GM18511 (cell line): ENCODE measurements at regions not wholly inside any gene's neighbourhood (a gene's known extent, or its start where the extent isn't known, plus 50 kb on each side); places are given as distances from the start of the nearest gene placed in this dataset.
"Not testable (repeated sequence)": the region's sequence is repeated elsewhere in the genome, so short reads cannot be mapped to it uniquely, and the experiment has no call there.

Experiments used
- ATAC-seq: cut with Tn5 transposase; IDR thresholded peaks from one replicate; pipeline ENCODE4 v1.9.1; 2021; ENCODE audit warnings: mild to moderate bottlenecking, moderate library complexity; ENCODE audit not compliant: unreplicated experiment

GRCh38 chr5:1731855-1732237 lies 67.8 kb downstream of the MRPL36 start:
- ATAC-seq = not testable (repeated sequence)

- ATAC-seq = no peak
These were observed 68.5 kb downstream of the MRPL36 start for GRCh38 chr5:1731091-1731639.

- ATAC-seq = no peak
These were observed 69.2 kb downstream of the MRPL36 start for GRCh38 chr5:1730487-1730847.

DNA sequence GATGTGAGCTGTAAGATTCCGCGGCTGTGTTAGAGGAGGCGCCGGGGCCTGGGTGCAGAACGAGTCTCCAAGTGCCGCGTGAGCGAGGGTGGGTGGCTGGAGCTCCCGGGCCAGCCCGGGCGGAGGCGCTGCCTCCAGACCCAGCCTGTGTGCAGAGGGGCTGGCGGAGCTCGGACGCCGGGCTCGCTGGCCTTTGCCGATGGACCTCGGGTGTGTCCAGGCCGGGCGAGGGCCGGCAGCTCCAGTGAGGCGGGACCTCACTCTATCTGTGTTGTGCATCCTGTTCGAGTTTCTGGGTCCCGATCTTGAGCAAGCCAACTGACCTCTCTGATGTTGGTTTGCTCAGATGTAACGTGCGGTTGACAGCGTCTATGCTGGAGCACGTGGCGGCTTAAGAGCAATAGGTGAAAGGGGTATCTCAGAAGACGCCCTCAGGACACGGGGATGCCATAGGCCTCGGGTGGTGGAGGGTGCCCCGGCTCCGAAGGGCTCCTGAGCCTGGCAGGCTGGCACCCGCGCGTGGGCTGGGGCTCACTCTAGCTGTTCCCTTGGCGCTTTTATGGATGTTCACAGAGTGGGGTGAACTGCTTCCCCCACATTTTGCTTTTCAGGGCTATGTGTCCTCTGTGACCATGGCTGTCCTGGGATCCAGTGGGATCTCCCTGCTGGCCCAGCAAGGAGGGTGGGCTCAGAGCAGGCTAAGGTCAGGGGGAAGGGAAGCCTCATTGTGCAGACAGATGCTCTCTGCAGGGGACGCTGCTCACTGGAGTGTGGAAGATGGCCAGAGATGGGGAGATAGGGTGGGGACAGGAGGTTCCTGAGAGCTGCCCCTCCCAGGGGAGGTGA lies 69.8 kb downstream of the MRPL36 start:
- no peak for ATAC-seq

GRCh38 chr5:1728846-1729245 lies 70.8 kb downstream of the MRPL36 start:
- no peak for ATAC-seq

- ATAC-seq = no peak
These were observed 72.1 kb downstream of the MRPL36 start for GRCh38 chr5:1727571-1727970.

- no peak for ATAC-seq
These were observed 72.7 kb downstream of the MRPL36 start for GRCh38 chr5:1726956-1727355.

DNA sequence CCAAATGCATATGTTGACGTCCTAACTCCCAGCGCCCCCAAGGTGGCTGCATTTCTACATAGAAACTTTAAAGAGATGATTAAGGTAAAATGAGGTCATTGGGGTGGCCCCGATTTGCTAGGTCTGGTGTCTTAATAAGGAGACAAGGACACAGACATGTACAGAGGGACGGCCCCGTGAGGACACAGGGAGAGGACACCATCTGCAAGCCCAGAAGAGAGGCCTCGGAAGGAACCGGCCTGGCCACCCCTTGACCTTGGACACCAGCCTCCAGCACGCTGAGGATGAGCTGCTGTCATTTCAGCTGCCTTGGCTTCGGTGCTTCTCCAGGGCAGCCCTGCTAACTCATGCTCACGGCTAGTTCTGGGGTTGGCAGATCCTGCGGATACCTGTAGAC lies 73.2 kb downstream of the MRPL36 start:
- no peak for ATAC-seq

- ATAC-seq = no peak
These were observed 73.8 kb downstream of the MRPL36 start for GRCh38 chr5:1725641-1726468.

GRCh38 chr5:1724822-1725602 lies 74.6 kb downstream of the MRPL36 start:
- no peak for ATAC-seq

- no peak for ATAC-seq
These were observed 75.4 kb downstream of the MRPL36 start for GRCh38 chr5:1723957-1724821.

DNA sequence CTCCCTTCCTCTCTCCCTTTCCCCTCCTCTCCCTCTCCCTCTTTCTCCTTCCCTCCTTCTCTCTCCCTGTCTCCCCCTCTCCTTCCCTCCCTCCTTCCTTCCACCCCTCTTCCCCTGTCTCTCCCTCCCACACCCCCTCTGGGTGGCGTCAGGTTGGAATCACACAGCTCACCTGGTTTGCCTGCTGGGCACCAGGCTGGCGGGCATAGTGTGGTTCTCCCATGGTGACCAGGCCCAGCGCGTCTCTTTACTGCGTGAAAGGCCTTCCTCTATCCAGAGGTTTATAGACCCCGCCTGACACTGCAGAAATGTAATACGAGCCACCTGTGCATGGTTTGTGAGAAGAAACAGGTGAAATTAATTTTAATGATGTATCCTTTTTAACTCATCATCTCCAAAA lies 76.2 kb downstream of the MRPL36 start:
- ATAC-seq = no peak

DNA sequence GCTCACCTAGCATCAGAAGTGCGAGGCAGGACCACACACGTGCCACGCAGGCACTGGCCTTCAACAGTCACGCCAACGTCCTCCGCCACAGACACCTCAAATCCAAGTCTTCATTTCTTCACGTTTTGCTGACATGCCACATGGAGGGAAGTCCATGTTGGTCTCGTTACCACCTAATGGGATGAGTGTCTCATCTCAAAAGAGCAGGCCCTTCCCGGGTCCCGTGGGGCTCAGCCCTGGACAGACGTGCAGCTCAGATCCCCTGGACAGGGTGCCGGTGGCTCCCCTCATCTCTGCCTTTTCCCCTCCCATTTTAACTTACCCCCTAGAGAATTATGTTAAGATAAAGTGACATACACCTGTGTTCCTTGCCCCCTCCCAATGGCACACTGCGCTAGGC lies 76.8 kb downstream of the MRPL36 start:
- ATAC-seq = no peak

DNA sequence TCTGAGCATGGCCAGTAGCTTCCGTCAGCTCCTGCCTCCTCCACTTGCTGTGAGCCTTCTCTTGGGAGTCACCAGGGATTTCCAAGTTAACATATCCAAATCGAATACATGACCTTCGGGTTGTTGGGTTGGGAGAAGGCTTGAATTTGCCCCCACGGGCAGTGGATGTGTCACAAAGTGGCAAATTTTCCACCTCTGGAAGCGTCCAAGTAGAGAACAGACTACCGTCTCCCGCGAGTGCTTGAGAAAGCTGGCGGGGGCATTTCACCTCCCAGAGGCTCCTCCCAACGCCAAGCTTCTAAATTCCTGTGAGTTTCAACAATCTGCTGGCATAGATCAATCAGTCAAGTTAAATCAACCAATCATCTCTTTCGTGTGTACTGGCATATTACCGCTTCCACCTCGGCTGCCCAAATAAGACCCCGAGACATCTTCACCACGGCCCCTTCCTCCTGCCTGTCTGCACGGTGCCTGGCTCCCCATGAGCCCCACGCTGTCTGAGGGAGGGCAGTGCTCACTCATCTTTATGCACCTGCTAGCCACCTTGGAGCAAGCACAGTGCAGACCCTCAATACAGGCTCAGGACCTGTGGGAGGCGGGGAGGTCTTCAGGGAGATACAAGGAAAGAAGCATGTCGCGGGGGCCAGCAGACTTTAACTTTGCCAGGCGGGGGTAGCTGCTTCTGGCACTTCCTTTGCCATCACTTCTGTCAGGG lies 79.1 kb downstream of the MRPL36 start:
- ATAC-seq = no peak

DNA sequence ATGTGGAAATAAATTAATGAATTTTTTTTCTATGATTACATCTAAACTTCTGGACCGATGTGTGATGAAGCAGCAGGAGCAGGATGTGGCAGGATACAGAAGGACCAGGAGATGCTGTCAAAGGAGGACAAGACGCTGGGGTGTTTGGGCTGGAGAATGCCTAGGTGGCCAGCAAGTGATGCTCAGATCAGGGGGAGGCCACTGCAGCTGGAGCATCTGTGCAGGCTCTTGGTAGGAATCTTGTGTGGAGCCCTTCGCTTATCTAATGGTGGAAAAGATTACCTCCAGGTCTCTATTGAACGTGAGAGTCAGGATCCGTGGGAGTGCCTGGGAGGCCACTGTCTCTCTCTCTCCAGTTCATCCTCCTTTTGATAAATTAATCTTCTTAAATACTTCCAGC lies 79.8 kb downstream of the MRPL36 start:
- no peak for ATAC-seq

DNA sequence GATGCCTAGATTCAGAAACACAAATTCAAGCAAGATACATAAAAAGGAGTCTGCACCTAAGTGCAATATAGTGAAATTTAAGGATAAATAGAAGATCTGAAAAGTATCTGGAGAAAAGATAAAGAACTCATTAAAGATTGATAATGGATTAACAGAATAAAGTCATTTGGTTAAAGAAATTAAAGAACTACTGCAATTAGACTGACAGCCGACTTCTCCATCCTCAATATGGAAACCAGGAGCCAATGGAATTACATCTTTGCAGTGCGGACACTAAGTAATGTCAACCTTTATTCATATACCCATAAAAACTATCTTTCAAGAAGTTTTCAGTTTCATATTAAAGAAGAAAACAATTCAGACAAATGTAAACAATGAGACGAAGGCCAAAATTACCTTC lies 81.0 kb downstream of the MRPL36 start:
- ATAC-seq = no peak

DNA sequence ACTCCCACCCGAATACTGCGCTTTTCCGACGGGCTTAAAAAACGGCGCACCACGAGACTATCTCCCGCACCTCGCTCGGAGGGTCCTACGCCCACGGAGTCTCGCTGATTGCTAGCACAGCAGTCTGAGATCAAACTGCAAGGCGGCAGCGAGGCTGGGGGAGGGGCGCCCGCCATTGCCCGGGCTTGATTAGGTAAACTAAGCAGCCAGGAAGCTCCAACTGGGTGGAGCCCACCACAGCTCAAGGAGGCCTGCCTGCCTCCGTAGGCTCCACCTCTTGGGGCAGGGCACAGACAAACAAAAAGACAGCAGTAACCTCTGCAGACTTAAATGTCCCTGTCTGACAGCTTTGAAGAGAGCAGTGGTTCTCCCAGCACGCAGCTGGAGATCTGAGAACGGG lies 89.5 kb downstream of the MRPL36 start:
- not testable (repeated sequence) for ATAC-seq

- no peak for ATAC-seq
These were observed 90.3 kb downstream of the MRPL36 start for GRCh38 chr5:1709171-1709803.

- no peak for ATAC-seq
These were observed 91.0 kb downstream of the MRPL36 start for GRCh38 chr5:1708592-1709141.
